ENCODE measurements at regions not wholly inside any gene's neighbourhood (a gene's known extent, or its start where the extent isn't known, plus 50 kb on each side); places are given as distances from the start of the nearest gene placed in this dataset.

DNA sequence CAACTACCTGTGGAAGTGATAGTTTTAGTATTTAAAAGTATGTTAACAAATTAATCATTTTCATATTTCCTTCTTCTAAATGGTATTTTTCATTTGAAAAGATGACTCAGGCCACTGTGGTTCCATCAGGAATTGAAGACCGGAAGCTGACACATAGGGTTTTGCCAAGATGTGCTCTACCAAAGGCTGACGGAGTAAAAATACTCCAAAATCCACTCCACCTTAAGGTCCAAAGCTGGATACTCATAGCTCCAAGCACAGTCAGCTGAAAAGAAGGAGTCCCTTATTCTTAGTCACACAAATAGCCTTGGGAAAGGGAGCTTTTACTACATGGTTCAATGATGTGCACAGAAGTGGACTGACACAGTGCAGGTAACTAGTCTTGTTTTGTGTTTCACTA lies 472.0 kb downstream of the ARAP2 start:
- Histone ChIP-seq H3K27me3 (ENCODE audit: insufficient read depth, low read length, poor library complexity, severe bottlenecking) (no peaks in the 10 kb centered on the region), H3K4me2 (ENCODE audit: low read depth, low read length, poor library complexity, severe bottlenecking) (no peak overlapping the region), H3K9me3 (ENCODE audit: insufficient read depth, low read depth, low read length) (no peaks in the 10 kb centered on the region), H3K79me2 (ENCODE audit: insufficient read depth, low read length) (no peaks in the 10 kb centered on the region), H2AFZ (ENCODE audit: low read length) (no peak overlapping the region), H3K9me2 (replicated peaks; ENCODE audit: low read depth, low read length) (no peaks in the 10 kb centered on the region), H3F3A (ENCODE audit: low read depth) (no peaks in the 10 kb centered on the region), H3K9ac (ENCODE audit: low read depth, low read length, poor library complexity, severe bottlenecking) (no peak overlapping the region), H3K4me3 (ENCODE audit: low read length, poor library complexity, severe bottlenecking) (no peak overlapping the region), H4K20me1 (ENCODE audit: insufficient read depth, low read length, poor library complexity, severe bottlenecking) (no peaks in the 10 kb centered on the region), H3K36me3 (ENCODE audit: insufficient read depth, low read length) (no peaks in the 10 kb centered on the region), H3K4me1 (ENCODE audit: insufficient read depth, low read length, poor library complexity, severe bottlenecking) (no peaks in the 10 kb centered on the region)
- TF ChIP-seq EZH2phosphoT487 (IDR thresholded peaks at IDR 0.05; ENCODE audit: borderline replicate concordance) (no peak), CTCF (conservative IDR thresholded peaks at IDR 0.05; ENCODE audit: low read length) (no peak)

DNA sequence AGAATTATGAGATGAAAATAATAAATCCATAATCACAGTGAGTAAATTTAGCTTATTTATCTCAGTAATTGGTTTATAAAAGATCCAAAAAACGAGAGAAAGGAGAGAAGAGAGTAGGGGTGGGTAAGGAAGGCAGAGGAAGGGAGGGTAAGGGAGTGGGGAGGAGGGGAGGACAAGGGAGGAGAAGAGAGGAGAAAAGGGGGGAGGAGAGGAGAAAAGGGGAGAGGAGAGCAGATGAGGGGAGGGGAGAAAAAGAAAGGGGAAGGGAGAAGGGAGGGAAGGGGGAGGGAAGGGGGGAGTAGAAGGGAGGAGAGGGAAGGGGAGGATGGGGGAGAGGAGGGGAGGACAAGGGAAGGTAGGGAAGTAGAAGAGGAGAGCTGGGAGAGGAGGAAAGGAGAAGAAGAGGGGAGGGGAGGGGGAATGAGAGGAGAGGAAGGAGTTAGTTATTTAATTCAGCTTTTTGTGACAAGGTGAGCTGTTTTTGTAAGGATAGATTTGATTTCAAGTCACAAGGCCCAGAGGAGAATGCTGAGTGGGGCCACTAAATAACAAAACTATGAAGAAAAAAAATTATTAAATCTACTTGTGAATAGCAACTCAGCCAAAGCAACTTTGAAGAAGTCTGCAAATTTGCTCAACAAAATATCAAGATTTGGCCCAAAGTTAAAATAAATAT lies 454.3 kb downstream of the ARAP2 start:
- Histone ChIP-seq H3K9ac (ENCODE audit: low read depth, low read length, poor library complexity, severe bottlenecking) (no peak overlapping the region), H3K79me2 (ENCODE audit: insufficient read depth, low read length) (no peaks in the 10 kb centered on the region), H3K9me3 (ENCODE audit: insufficient read depth, low read depth, low read length) (no peaks in the 10 kb centered on the region), H3K4me2 (ENCODE audit: low read depth, low read length, poor library complexity, severe bottlenecking) (no peak overlapping the region), H3K4me3 (ENCODE audit: low read length, poor library complexity, severe bottlenecking) (no peak overlapping the region), H3F3A (ENCODE audit: low read depth) (no peaks in the 10 kb centered on the region), H4K20me1 (ENCODE audit: insufficient read depth, low read length, poor library complexity, severe bottlenecking) (no peaks in the 10 kb centered on the region), H3K36me3 (ENCODE audit: insufficient read depth, low read length) (no peaks in the 10 kb centered on the region), H3K9me2 (replicated peaks; ENCODE audit: low read depth, low read length) (no peaks in the 10 kb centered on the region), H3K27me3 (ENCODE audit: insufficient read depth, low read length, poor library complexity, severe bottlenecking) (no peaks in the 10 kb centered on the region), H2AFZ (ENCODE audit: low read length) (no peak overlapping the region), H3K4me1 (ENCODE audit: insufficient read depth, low read length, poor library complexity, severe bottlenecking) (no peaks in the 10 kb centered on the region)
- TF ChIP-seq EZH2phosphoT487 (IDR thresholded peaks at IDR 0.05; ENCODE audit: borderline replicate concordance) (no peak), CTCF (conservative IDR thresholded peaks at IDR 0.05; ENCODE audit: low read length) (no peak)

DNA sequence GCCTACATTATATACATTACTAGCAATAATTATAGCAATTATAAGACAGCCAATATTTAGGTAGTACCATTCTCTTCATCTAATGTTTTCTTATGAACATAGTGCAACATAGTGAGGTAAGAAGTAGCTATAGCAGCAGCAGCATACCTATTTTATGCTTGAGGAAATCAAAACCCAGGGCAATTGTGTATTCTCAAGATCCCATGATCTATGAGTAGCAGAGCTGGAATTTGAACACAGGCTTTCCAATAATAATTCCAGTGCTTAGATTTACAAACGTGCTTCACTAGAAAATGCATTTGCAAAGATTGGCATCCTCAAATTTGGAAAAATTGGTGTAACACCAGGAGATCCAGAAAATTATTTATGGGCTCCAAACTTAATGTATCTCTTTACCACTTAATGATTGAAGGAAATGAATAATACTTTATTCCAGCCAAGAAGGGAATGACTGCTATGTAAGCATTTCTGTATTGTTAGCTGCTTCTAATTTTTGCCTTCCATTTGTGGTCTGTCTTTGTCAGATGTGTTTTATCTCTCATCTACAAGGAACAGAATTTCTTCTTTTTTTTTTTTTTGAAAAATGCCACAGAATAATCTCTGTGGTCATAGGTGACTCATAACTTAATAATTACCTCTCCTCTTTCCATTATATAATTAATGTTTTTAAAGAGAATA lies 451.1 kb downstream of the ARAP2 start:
- no peak overlapping the region for H3K4me3 ChIP-seq (ENCODE audit: low read length, poor library complexity, severe bottlenecking)
- no peak overlapping the region for H2AFZ ChIP-seq (ENCODE audit: low read length)
- no peaks in the 10 kb centered on the region for H3K36me3 ChIP-seq (ENCODE audit: insufficient read depth, low read length)
- TF ChIP-seq EZH2phosphoT487 (IDR thresholded peaks at IDR 0.05; ENCODE audit: borderline replicate concordance), result no peak
- no peak for TF ChIP-seq CTCF (conservative IDR thresholded peaks at IDR 0.05; ENCODE audit: low read length)
- no peak overlapping the region for H3K4me2 ChIP-seq (ENCODE audit: low read depth, low read length, poor library complexity, severe bottlenecking)
- H3K27me3 ChIP-seq (ENCODE audit: insufficient read depth, low read length, poor library complexity, severe bottlenecking), result no peaks in the 10 kb centered on the region
- no peaks in the 10 kb centered on the region for H3K9me2 ChIP-seq (replicated peaks; ENCODE audit: low read depth, low read length)
- no peaks in the 10 kb centered on the region for H3K9me3 ChIP-seq (ENCODE audit: insufficient read depth, low read depth, low read length)
- H3K79me2 ChIP-seq (ENCODE audit: insufficient read depth, low read length), result no peaks in the 10 kb centered on the region
- no peaks in the 10 kb centered on the region for H4K20me1 ChIP-seq (ENCODE audit: insufficient read depth, low read length, poor library complexity, severe bottlenecking)
- no peaks in the 10 kb centered on the region for H3K4me1 ChIP-seq (ENCODE audit: insufficient read depth, low read length, poor library complexity, severe bottlenecking)
- no peaks in the 10 kb centered on the region for H3F3A ChIP-seq (ENCODE audit: low read depth)
- no peak overlapping the region for H3K9ac ChIP-seq (ENCODE audit: low read depth, low read length, poor library complexity, severe bottlenecking)

All from Loucy (cell line).